ENCODE measurements at regions not wholly inside any gene's neighbourhood (a gene's known extent, or its start where the extent isn't known, plus 50 kb on each side); places are given as distances from the start of the nearest gene placed in this dataset.

- intact Hi-C loops (cut with micrococcal nuclease): no loop called here
- no peak overlapping the region for H3K4me3 ChIP-seq
- no peaks in the 10 kb centered on the region for H3K4me1 ChIP-seq
- H3K27me3 ChIP-seq (ENCODE audit: low read depth): no peaks in the 10 kb centered on the region
- no peaks in the 10 kb centered on the region for H3K9me3 ChIP-seq (replicated peaks)
- no peak for DNase-seq
- no peaks in the 10 kb centered on the region for H3K36me3 ChIP-seq
- no peak overlapping the region for H3K27ac ChIP-seq (replicated peaks)
- TF ChIP-seq CTCF (IDR thresholded peaks at IDR 0.05; ENCODE audit: borderline replicate concordance): no peak
Observed at GRCh38 chr3:187827723-187828122, 82.5 kb upstream of the BCL6 start.

- Histone ChIP-seq H3K36me3 (no peaks in the 10 kb centered on the region), H3K27me3 (ENCODE audit: low read depth) (no peaks in the 10 kb centered on the region), H3K4me1 (no peaks in the 10 kb centered on the region), H3K27ac (replicated peaks) (no peak overlapping the region), H3K9me3 (replicated peaks) (no peaks in the 10 kb centered on the region), H3K4me3 (no peak overlapping the region)
- DNase-seq: no peak
- no peak for TF ChIP-seq CTCF (IDR thresholded peaks at IDR 0.05; ENCODE audit: borderline replicate concordance)
- intact Hi-C loops (cut with micrococcal nuclease): no loop called here
Observed at GRCh38 chr3:187828579-187829452, 83.5 kb upstream of the BCL6 start.

GRCh38 chr3:187830181-187830580 lies 84.9 kb upstream of the BCL6 start:
- no peaks in the 10 kb centered on the region for H3K4me1 ChIP-seq
- no peak overlapping the region for H3K27ac ChIP-seq (replicated peaks)
- no peaks in the 10 kb centered on the region for H3K27me3 ChIP-seq (ENCODE audit: low read depth)
- no peak overlapping the region for H3K4me3 ChIP-seq
- no peak for TF ChIP-seq CTCF (IDR thresholded peaks at IDR 0.05; ENCODE audit: borderline replicate concordance)
- intact Hi-C loops (cut with micrococcal nuclease): no loop called here
- peaks cover 6% of the 10 kb centered on the region for H3K9me3 ChIP-seq (replicated peaks)
- no peaks in the 10 kb centered on the region for H3K36me3 ChIP-seq
- DNase-seq: no peak

- Histone ChIP-seq H3K9me3 (replicated peaks) (peaks cover 6% of the 10 kb centered on the region), H3K4me1 (no peaks in the 10 kb centered on the region), H3K4me3 (no peak overlapping the region), H3K36me3 (no peaks in the 10 kb centered on the region), H3K27ac (replicated peaks) (no peak overlapping the region), H3K27me3 (ENCODE audit: low read depth) (no peaks in the 10 kb centered on the region)
- no peak for DNase-seq
- no peak for TF ChIP-seq CTCF (IDR thresholded peaks at IDR 0.05; ENCODE audit: borderline replicate concordance)
- intact Hi-C loops (cut with micrococcal nuclease): no loop called here
Observed at GRCh38 chr3:187831125-187832051, 86.1 kb upstream of the BCL6 start.

GRCh38 chr3:187832202-187832601 lies 86.9 kb upstream of the BCL6 start:
- Histone ChIP-seq H3K4me3 (no peak overlapping the region), H3K4me1 (no peaks in the 10 kb centered on the region), H3K27me3 (ENCODE audit: low read depth) (no peaks in the 10 kb centered on the region), H3K36me3 (no peaks in the 10 kb centered on the region), H3K9me3 (replicated peaks) (peaks cover 6% of the 10 kb centered on the region), H3K27ac (replicated peaks) (no peak overlapping the region)
- intact Hi-C loops (cut with micrococcal nuclease): no loop called here
- DNase-seq: no peak
- TF ChIP-seq CTCF (IDR thresholded peaks at IDR 0.05; ENCODE audit: borderline replicate concordance): no peak

All from left ventricle myocardium inferior (tissue), 1 donor.